ENCODE measurements at regions not wholly inside any gene's neighbourhood (a gene's known extent, or its start where the extent isn't known, plus 50 kb on each side); places are given as distances from the start of the nearest gene placed in this dataset.

DNA sequence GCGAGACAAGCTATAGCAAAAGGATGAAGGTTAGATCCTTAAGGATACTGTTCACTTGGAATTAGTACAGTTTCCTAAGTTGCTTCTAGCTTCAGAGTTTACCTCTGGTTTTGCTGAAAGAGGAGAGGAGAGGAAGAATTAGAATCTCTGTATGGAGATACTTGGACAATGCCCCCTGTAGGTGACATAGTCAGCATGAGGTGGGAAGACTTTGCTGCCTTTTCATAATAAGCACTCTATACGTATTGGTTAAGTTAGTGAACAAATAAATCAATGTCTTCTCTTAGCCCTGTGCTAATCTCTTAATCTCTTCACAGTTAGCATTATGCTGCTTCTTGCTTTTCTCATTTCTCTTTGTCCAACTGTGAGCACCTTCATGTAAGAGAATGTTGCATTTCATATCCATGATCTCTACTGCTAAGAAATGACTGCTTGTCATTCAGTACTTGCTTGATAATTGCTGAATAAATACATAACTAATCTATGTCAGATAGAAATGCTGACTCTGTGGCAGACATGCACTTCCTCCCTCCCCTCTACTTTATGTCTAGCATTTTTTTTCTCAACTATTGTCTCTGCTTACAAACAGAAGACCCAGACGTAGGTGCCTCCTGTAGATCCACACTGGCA lies 527.2 kb downstream of the GBA3 start:
- no peak for TF ChIP-seq POLR2A (IDR thresholded peaks at IDR 0.05)
- TF ChIP-seq, protein P1, sequence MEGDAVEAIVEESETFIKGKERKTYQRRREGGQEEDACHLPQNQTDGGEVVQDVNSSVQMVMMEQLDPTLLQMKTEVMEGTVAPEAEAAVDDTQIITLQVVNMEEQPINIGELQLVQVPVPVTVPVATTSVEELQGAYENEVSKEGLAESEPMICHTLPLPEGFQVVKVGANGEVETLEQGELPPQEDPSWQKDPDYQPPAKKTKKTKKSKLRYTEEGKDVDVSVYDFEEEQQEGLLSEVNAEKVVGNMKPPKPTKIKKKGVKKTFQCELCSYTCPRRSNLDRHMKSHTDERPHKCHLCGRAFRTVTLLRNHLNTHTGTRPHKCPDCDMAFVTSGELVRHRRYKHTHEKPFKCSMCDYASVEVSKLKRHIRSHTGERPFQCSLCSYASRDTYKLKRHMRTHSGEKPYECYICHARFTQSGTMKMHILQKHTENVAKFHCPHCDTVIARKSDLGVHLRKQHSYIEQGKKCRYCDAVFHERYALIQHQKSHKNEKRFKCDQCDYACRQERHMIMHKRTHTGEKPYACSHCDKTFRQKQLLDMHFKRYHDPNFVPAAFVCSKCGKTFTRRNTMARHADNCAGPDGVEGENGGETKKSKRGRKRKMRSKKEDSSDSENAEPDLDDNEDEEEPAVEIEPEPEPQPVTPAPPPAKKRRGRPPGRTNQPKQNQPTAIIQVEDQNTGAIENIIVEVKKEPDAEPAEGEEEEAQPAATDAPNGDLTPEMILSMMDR (IDR thresholded peaks at IDR 0.05) = no peak
- no peak for TF ChIP-seq EP300 (IDR thresholded peaks at IDR 0.05; ENCODE audit: low read depth)
- TF ChIP-seq POLR2AphosphoS5 (IDR thresholded peaks at IDR 0.05) = no peak

All from transverse colon (tissue), 4 donors.